ENCODE measurements at regions not wholly inside any gene's neighbourhood (a gene's known extent, or its start where the extent isn't known, plus 50 kb on each side); places are given as distances from the start of the nearest gene placed in this dataset.

DNA sequence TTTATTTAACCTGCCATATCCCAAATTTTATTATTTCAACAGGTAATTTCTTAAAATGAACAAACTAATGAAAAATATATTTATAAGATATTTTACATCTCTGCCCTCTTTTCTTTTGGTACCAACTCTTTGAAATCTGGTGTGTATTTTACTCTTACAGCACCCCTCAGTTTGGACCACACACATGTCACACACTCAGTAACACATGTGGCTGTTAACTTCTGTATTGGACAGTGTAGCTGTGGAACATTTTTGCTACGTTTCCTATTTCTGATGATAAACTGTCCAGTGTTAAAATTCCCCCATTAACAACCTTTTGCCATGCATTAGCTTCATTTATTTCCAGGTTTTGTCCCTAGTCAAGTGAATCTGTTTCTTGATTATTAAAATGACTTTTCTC, 250.6 kb downstream of the NFKBIZ start:
- no peak for TF ChIP-seq RBAK (CRISPR knock-in tag; IDR thresholded peaks at IDR 0.05)
- TF ChIP-seq MNT (IDR thresholded peaks at IDR 0.05), result peak; percentile 95
- Histone ChIP-seq H3K27me3 (ENCODE audit: control insufficient read depth in 1 of 2, insufficient read depth in 2 of 2, low read length in 2 of 2) (no peaks in the 10 kb centered on the region), H3K36me3 (replicated peaks in 1 of 2; ENCODE audit: control insufficient read depth in 1 of 2, insufficient read depth in 2 of 2, low read length in 2 of 2) (no peaks in the 10 kb centered on the region), H3K79me2 (ENCODE audit: insufficient read depth, low read length) (no peaks in the 10 kb centered on the region), H3K4me2 (ENCODE audit: low read depth, low read length) (no peak overlapping the region), H2AFZ (ENCODE audit: low read length) (no peak overlapping the region), H3K27ac (ENCODE audit: extremely low read length, insufficient read depth, low read length) (no peak overlapping the region), H3K4me1 (ENCODE audit: insufficient read depth, low read length) (no peaks in the 10 kb centered on the region), H3K9ac (ENCODE audit: insufficient read depth, low read depth, low read length) (no peak overlapping the region), H4K20me1 (ENCODE audit: insufficient read depth, low read length) (no peaks in the 10 kb centered on the region), H3K9me3 (ENCODE audit: low read length) (no peaks in the 10 kb centered on the region), H3K4me3 (replicated peaks in 1 of 3; ENCODE audit: insufficient read depth in 1 of 3, low read depth in 2 of 3, low read length in 3 of 3) (no peak overlapping the region)
- intact Hi-C loops (cut with micrococcal nuclease; ENCODE audit: unreplicated experiment), result loop anchor here (10.0 kb wide), 1 partner anchor 175 kb away; no protein-coding TSS in a partner anchor
- no peak for FAIRE-seq
- in situ Hi-C loops (cut with HindIII; ENCODE audit: extremely low pct_ligation_motif_present, low pct_unique_long_range_greater_than_20kb), result no loop called here
- ChIA-PET POLR2A (no interaction called here), CTCF (ENCODE audit: low intra/inter-chr PET ratio, low total read pairs) (no interaction called here)
- BruUV-seq (replicated peaks), result no TSS peak
- no peak for ATAC-seq
- no peak for DNase-seq (ENCODE audit: low spot score)
- WGBS (ENCODE audit: low lambda C conversion rate), result 0% methylated on average over 1 of the region's 1 CpG

DNA sequence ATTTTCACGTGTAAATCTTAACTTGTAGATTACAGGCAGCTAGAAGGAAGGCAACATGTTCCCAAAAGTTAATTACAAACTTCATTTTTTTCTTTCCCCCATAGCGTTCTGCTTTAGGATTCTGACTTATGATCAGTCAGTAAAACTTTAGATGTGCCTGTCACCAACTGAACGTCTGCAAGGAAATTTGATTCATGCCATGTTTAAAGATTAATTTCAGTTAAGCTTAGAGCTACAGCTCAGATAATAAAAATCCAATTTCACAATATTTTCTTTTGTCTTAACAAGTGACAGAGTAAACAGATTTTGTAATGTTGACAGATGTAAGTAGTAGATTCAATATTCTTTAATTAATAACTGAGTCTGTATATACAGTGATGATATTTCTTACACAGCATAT, 253.1 kb downstream of the NFKBIZ start:
- no TSS peak for BruUV-seq (replicated peaks)
- POLR2A ChIA-PET, result no interaction called here
- Histone ChIP-seq H2AFZ (ENCODE audit: low read length) (no peak overlapping the region), H3K4me3 (replicated peaks in 1 of 3; ENCODE audit: insufficient read depth in 1 of 3, low read depth in 2 of 3, low read length in 3 of 3) (no peak overlapping the region), H3K4me2 (ENCODE audit: low read depth, low read length) (no peak overlapping the region), H3K9ac (ENCODE audit: insufficient read depth, low read depth, low read length) (no peak overlapping the region), H3K79me2 (ENCODE audit: insufficient read depth, low read length) (no peaks in the 10 kb centered on the region), H3K27me3 (ENCODE audit: control insufficient read depth in 1 of 2, insufficient read depth in 2 of 2, low read length in 2 of 2) (no peaks in the 10 kb centered on the region), H3K4me1 (ENCODE audit: insufficient read depth, low read length) (no peaks in the 10 kb centered on the region), H3K36me3 (replicated peaks in 1 of 2; ENCODE audit: control insufficient read depth in 1 of 2, insufficient read depth in 2 of 2, low read length in 2 of 2) (no peaks in the 10 kb centered on the region), H4K20me1 (ENCODE audit: insufficient read depth, low read length) (no peaks in the 10 kb centered on the region), H3K9me3 (ENCODE audit: low read length) (no peaks in the 10 kb centered on the region), H3K27ac (ENCODE audit: extremely low read length, insufficient read depth, low read length) (no peak overlapping the region)
- under 1% methylated on average over 3 of the region's 3 CpGs for WGBS (ENCODE audit: low lambda C conversion rate)
- DNase-seq (ENCODE audit: low spot score) (no peak), ATAC-seq (no peak), FAIRE-seq (no peak)
- intact Hi-C loops (cut with micrococcal nuclease; ENCODE audit: unreplicated experiment), result loop anchor here (10.0 kb wide), 1 partner anchor 178 kb away; no protein-coding TSS in a partner anchor
- in situ Hi-C loops (cut with HindIII; ENCODE audit: extremely low pct_ligation_motif_present, low pct_unique_long_range_greater_than_20kb), result no loop called here
- CTCF ChIA-PET (ENCODE audit: low intra/inter-chr PET ratio, low total read pairs), result no interaction called here
- TF ChIP-seq ZNF383 (CRISPR knock-in tag; IDR thresholded peaks at IDR 0.05; ENCODE audit: borderline replicate concordance) (no peak), ZNF33A (CRISPR knock-in tag; IDR thresholded peaks at IDR 0.05; ENCODE audit: borderline replicate concordance) (no peak), ZBTB42 (CRISPR knock-in tag; IDR thresholded peaks at IDR 0.05) (no peak), CSRNP1 (CRISPR knock-in tag; IDR thresholded peaks at IDR 0.05) (no peak), FOXK2 (IDR thresholded peaks at IDR 0.05) (no peak), POGZ (CRISPR knock-in tag; IDR thresholded peaks at IDR 0.05) (no peak), SIX1 (CRISPR knock-in tag; IDR thresholded peaks at IDR 0.05; ENCODE audit: borderline replicate concordance) (no peak), HES4 (CRISPR knock-in tag; IDR thresholded peaks at IDR 0.05; ENCODE audit: borderline replicate concordance) (no peak), HOXD1 (CRISPR knock-in tag; IDR thresholded peaks at IDR 0.05) (no peak), ZNF607 (CRISPR knock-in tag; IDR thresholded peaks at IDR 0.05; ENCODE audit: borderline replicate concordance) (no peak)
- TF ChIP-seq, protein P1, sequence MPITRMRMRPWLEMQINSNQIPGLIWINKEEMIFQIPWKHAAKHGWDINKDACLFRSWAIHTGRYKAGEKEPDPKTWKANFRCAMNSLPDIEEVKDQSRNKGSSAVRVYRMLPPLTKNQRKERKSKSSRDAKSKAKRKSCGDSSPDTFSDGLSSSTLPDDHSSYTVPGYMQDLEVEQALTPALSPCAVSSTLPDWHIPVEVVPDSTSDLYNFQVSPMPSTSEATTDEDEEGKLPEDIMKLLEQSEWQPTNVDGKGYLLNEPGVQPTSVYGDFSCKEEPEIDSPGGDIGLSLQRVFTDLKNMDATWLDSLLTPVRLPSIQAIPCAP (CRISPR knock-in tag; IDR thresholded peaks at IDR 0.05; ENCODE audit: low read depth), result no peak
- TF ChIP-seq, protein P2, sequence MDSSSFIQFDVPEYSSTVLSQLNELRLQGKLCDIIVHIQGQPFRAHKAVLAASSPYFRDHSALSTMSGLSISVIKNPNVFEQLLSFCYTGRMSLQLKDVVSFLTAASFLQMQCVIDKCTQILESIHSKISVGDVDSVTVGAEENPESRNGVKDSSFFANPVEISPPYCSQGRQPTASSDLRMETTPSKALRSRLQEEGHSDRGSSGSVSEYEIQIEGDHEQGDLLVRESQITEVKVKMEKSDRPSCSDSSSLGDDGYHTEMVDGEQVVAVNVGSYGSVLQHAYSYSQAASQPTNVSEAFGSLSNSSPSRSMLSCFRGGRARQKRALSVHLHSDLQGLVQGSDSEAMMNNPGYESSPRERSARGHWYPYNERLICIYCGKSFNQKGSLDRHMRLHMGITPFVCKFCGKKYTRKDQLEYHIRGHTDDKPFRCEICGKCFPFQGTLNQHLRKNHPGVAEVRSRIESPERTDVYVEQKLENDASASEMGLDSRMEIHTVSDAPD (CRISPR knock-in tag; IDR thresholded peaks at IDR 0.05), result no peak
